GM23338 (cell line): ENCODE measurements at regions not wholly inside any gene's neighbourhood (a gene's known extent, or its start where the extent isn't known, plus 50 kb on each side); places are given as distances from the start of the nearest gene placed in this dataset.

Experiments used
- ATAC-seq: fragments of 200-7000 bp; cut with Tn5 transposase; 3 replicates; pipeline ENCODE4 v1.9.1; 2020
- DNase-seq: peaks from one replicate; pipeline ENCODE4 v3.0.0-alpha.2; 2015; ENCODE audit warnings: low spot score
- H2AFZ ChIP-seq: fragments of 200-600 bp; sonication (generic); 2 replicates; pipeline ENCODE4 v1.8.0; 2016; ENCODE audit warnings: antibody characterized with exemption, mild to moderate bottlenecking, moderate library complexity
- H3F3A ChIP-seq: fragments of 200-600 bp; sonication (generic); replicated peaks from 2 replicates; pipeline ENCODE4 v1.8.0; 2017; ENCODE audit warnings: antibody characterized with exemption, mixed run types, low read depth
- H3K27ac ChIP-seq: fragments of 200-600 bp; sonication (generic); 2 replicates; pipeline ENCODE4 v1.6.1; 2016; ENCODE audit warnings: low read depth
- H3K27me3 ChIP-seq: fragments of 200-600 bp; sonication (generic); 2 replicates; pipeline ENCODE4 v1.8.0; 2016; ENCODE audit warnings: mild to moderate bottlenecking, mixed run types, moderate library complexity; ENCODE audit not compliant: insufficient read depth
- H3K36me3 ChIP-seq: fragments of 200-600 bp; sonication (generic); 2 replicates; pipeline ENCODE4 v1.8.0; 2016; ENCODE audit warnings: mild to moderate bottlenecking; ENCODE audit not compliant: insufficient read depth
- H3K4me1 ChIP-seq: fragments of 200-600 bp; sonication (generic); 2 replicates; pipeline ENCODE4 v1.8.0; 2016; ENCODE audit warnings: mild to moderate bottlenecking, moderate library complexity; ENCODE audit not compliant: insufficient read depth
- H3K4me2 ChIP-seq: fragments of 200-600 bp; sonication (generic); 2 replicates; pipeline ENCODE4 v1.7.1; 2017; ENCODE audit warnings: mixed run types
- H3K4me3 ChIP-seq: fragments of 200-600 bp; sonication (generic); 2 replicates; pipeline ENCODE4 v1.6.1; 2016; ENCODE audit warnings: mixed run types
- H3K79me2 ChIP-seq: fragments of 200-600 bp; sonication (generic); replicated peaks from 2 replicates; pipeline ENCODE4 v1.8.0; 2017; ENCODE audit warnings: mild to moderate bottlenecking; ENCODE audit not compliant: insufficient read depth
- H3K9me2 ChIP-seq: fragments of 200-600 bp; sonication (generic); 2 replicates; pipeline ENCODE4 v1.8.0; 2017; ENCODE audit not compliant: insufficient read depth
- H4K20me1 ChIP-seq: fragments of 200-600 bp; sonication (generic); replicated peaks from 2 replicates; pipeline ENCODE4 v1.8.0; 2017; ENCODE audit warnings: mild to moderate bottlenecking; ENCODE audit not compliant: insufficient read depth
- H3K27ac Mint-ChIP-seq: 2 replicates; pipeline ENCODE4 v1.8.0; 2020; ENCODE audit warnings: inconsistent platforms, mild to moderate bottlenecking, moderate library complexity, mixed read lengths
- H3K27me3 Mint-ChIP-seq: 3 replicates; pipeline ENCODE4 v1.8.0; 2022; ENCODE audit warnings: low read depth, mild to moderate bottlenecking, moderate library complexity, mixed read lengths, inconsistent platforms; ENCODE audit not compliant: insufficient read depth, poor library complexity
- H3K36me3 Mint-ChIP-seq: 3 replicates; pipeline ENCODE4 v1.8.0; 2021; ENCODE audit warnings: low read depth, mild to moderate bottlenecking, inconsistent platforms, moderate library complexity, mixed read lengths
- H3K4me1 Mint-ChIP-seq: 3 replicates; pipeline ENCODE4 v1.8.0; 2020; ENCODE audit warnings: mild to moderate bottlenecking, inconsistent platforms, mixed read lengths
- H3K4me3 Mint-ChIP-seq: 3 replicates; pipeline ENCODE4 v1.8.0; 2021; ENCODE audit warnings: moderate library complexity, mild to moderate bottlenecking, inconsistent platforms, mixed read lengths
- H3K9me3 Mint-ChIP-seq: 3 replicates; pipeline ENCODE4 v1.8.0; 2020; ENCODE audit warnings: moderate library complexity, mild to moderate bottlenecking, inconsistent platforms, mixed read lengths
- CREB1 ChIP-seq: fragments of 250-450 bp; sonication (Bioruptor Pico); IDR thresholded peaks from 2 replicates; pipeline ENCODE4 v1.5.0; 2020; ENCODE audit warnings: low read depth, mild to moderate bottlenecking, moderate library complexity
- CTCF ChIP-seq, 2 experiments: fragments of 200-600 bp in 1 of 2; sonication (generic) in 1 of 2; conservative IDR thresholded peaks; 2 replicates each; pipeline versions ENCODE4 v1.5.1 to v1.6.1; 2016 to 2017; ENCODE audit warnings: antibody characterized with exemption in 2 of 2, low read depth in 2 of 2, mild to moderate bottlenecking in 2 of 2, moderate library complexity in 1 of 2
- EZH2 ChIP-seq: fragments of 200-600 bp; sonication (generic); IDR thresholded peaks from one replicate; pipeline ENCODE4 v1.8.0; 2017; ENCODE audit warnings: antibody characterized with exemption, mild to moderate bottlenecking, low read depth; ENCODE audit not compliant: unreplicated experiment
- POLR2AphosphoS5 ChIP-seq: IDR thresholded peaks from 2 replicates; pipeline ENCODE4 v1.6.1; 2016; ENCODE audit warnings: antibody characterized with exemption, low read depth
- REST ChIP-seq: IDR thresholded peaks from one replicate; pipeline ENCODE4 v1.6.1; 2018; ENCODE audit warnings: antibody characterized with exemption; ENCODE audit not compliant: unreplicated experiment
- STAT1 ChIP-seq: IDR thresholded peaks from one replicate; pipeline ENCODE4 v1.6.1; 2016; ENCODE audit warnings: antibody characterized with exemption; ENCODE audit not compliant: unreplicated experiment
- ZNF114 ChIP-seq: fragments of 250-450 bp; sonication (Bioruptor Pico); IDR thresholded peaks from 2 replicates; pipeline ENCODE4 v1.5.0; 2020; ENCODE audit warnings: mild to moderate bottlenecking, moderate library complexity
- ZNF331 ChIP-seq: fragments of 250-450 bp; sonication (Bioruptor Pico); IDR thresholded peaks from 2 replicates; pipeline ENCODE4 v1.5.0; 2020; ENCODE audit warnings: low read depth, mild to moderate bottlenecking, moderate library complexity

GRCh38 chr17:45720386-45720785 lies 63.7 kb upstream of the CRHR1 start (continued):
- TF ChIP-seq CTCF (conservative IDR thresholded peaks at IDR 0.05; ENCODE audit: low read depth in 2 of 2) (no peak), ZNF331 (no peak), CREB1 (CRISPR knock-in tag) (no peak), ZNF114 (CRISPR knock-in tag) (no peak), STAT1 (no peak)

GRCh38 chr17:45722161-45722560 lies 62.0 kb upstream of the CRHR1 start:
- H3K4me1 ChIP-seq, result 0 out of 2 replicates have a peak, but pooled peaks cover 9% of the 10 kb centered on the region
- H3K27me3 ChIP-seq, result 0 out of 2 replicates have a peak, but pooled peaks cover 2% of the 10 kb centered on the region
- TF ChIP-seq POLR2AphosphoS5 (no peak), REST (no peak), ZNF114 (CRISPR knock-in tag) (no peak), EZH2 (no peak), CTCF (conservative IDR thresholded peaks at IDR 0.05; ENCODE audit: low read depth in 2 of 2) (peak; percentile 60 to 82)
- no peaks in the 10 kb centered on the region for H3K9me2 ChIP-seq
- Mint-ChIP-seq H3K4me1 (peaks cover 10% of the 10 kb centered on the region), H3K4me3 (no peak overlapping the region), H3K27ac (no peak overlapping the region), H3K27me3 (peaks cover 9% of the 10 kb centered on the region), H3K36me3 (no peaks in the 10 kb centered on the region), H3K9me3 (peaks cover 7% of the 10 kb centered on the region; the same call in 2 of the 3 replicates)
- H3K27ac ChIP-seq, result no peak overlapping the region
- H3K36me3 ChIP-seq, result no peaks in the 10 kb centered on the region
- no peaks in the 10 kb centered on the region for H3K79me2 ChIP-seq
- ATAC-seq, result peak; percentile 98
- no peak overlapping the region for H3K4me2 ChIP-seq
- H3F3A ChIP-seq, result no peaks in the 10 kb centered on the region
- DNase-seq, result peak; percentile 77
- no peak overlapping the region for H2AFZ ChIP-seq
- H3K4me3 ChIP-seq, result no peak overlapping the region
- no peaks in the 10 kb centered on the region for H4K20me1 ChIP-seq
